ENCODE measurements at regions not wholly inside any gene's neighbourhood (a gene's known extent, or its start where the extent isn't known, plus 50 kb on each side); places are given as distances from the start of the nearest gene placed in this dataset.

DNA sequence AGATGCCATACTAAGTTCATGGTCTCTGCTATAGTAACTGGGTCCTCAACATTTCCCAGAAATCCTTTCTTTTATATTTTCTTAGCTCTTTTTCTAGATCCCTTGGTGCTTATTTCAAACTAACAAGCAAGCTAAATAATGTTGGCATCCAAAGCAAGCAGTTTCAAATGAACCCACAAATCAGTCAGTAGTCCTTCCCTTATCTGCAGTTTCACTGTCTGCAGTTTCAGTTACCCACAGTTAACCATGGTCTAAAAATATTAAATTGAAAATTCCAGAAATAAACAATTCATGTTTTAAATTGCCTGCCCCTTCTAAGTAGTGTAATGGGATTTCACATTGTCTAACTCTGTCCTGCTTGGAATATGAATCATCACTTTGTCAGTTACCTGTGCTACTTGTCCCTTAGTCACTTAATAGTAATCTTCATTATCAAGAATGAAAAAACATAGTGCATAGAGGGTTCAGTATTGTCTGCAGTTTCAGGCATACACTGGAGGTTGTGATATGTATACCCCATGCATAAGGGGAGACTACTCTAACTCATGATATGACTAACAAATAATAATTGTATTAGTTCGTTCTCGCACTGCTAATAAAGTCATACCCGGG lies 633.7 kb downstream of the MECOM start:
- H3K36me3 ChIP-seq (ENCODE audit: control insufficient read depth, insufficient read depth, low read length), result no peaks in the 10 kb centered on the region
- no peak for DNase-seq (ENCODE audit: extremely low read depth, insufficient read length)
- no peaks in the 10 kb centered on the region for H3K27me3 ChIP-seq (replicated peaks; ENCODE audit: control insufficient read depth, insufficient read depth, low read length)
- H3K4me3 ChIP-seq (replicated peaks; ENCODE audit: low read depth, low read length), result no peak overlapping the region
- TF ChIP-seq CTCF (IDR thresholded peaks at IDR 0.05; ENCODE audit: insufficient read depth, low read length, poor library complexity, severe bottlenecking), result no peak

GRCh38 chr3:169028716-169029115 lies 634.8 kb downstream of the MECOM start:
- Histone ChIP-seq H3K4me3 (replicated peaks; ENCODE audit: low read depth, low read length) (no peak overlapping the region), H3K36me3 (ENCODE audit: control insufficient read depth, insufficient read depth, low read length) (no peaks in the 10 kb centered on the region), H3K27me3 (replicated peaks; ENCODE audit: control insufficient read depth, insufficient read depth, low read length) (no peaks in the 10 kb centered on the region)
- no peak for DNase-seq (ENCODE audit: extremely low read depth, insufficient read length)
- TF ChIP-seq CTCF (IDR thresholded peaks at IDR 0.05; ENCODE audit: insufficient read depth, low read length, poor library complexity, severe bottlenecking), result no peak

DNA sequence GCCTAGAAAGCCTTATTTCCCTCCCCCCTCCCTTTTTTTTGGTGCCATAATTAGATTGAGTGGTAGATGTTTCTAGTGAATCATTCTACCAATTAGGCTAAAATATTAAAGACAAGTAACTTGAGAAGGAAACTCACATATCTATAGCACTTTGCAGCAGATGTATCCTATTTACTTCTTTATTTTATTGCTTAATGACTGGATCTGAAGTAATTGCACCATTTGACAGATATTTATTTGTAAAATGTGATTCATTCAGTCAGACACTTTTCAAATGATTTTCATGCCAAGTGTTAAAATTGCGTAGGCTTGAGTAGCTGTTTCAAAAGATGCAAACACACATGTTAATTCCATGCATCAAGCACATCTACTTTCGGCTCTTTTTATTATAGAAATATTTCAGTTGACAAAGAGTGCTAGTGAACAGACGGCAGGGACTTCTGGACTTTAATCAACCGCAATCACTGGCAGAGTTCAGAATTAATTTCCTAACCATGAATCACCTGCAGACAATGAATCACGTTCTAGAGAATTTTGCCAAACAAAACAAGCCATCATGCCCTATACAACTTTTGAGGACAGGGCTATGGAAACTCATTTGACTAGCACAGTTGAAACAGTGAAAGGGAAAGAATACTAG lies 636.8 kb downstream of the MECOM start:
- Histone ChIP-seq H3K36me3 (ENCODE audit: control insufficient read depth, insufficient read depth, low read length) (no peaks in the 10 kb centered on the region), H3K27me3 (replicated peaks; ENCODE audit: control insufficient read depth, insufficient read depth, low read length) (no peaks in the 10 kb centered on the region), H3K4me3 (replicated peaks; ENCODE audit: low read depth, low read length) (no peak overlapping the region)
- no peak for DNase-seq (ENCODE audit: extremely low read depth, insufficient read length)
- TF ChIP-seq CTCF (IDR thresholded peaks at IDR 0.05; ENCODE audit: insufficient read depth, low read length, poor library complexity, severe bottlenecking), result no peak

GRCh38 chr3:169022457-169022856 lies 641.1 kb downstream of the MECOM start:
- Histone ChIP-seq H3K36me3 (ENCODE audit: control insufficient read depth, insufficient read depth, low read length) (no peaks in the 10 kb centered on the region), H3K27me3 (replicated peaks; ENCODE audit: control insufficient read depth, insufficient read depth, low read length) (no peaks in the 10 kb centered on the region), H3K4me3 (replicated peaks; ENCODE audit: low read depth, low read length) (no peak overlapping the region)
- no peak for DNase-seq (ENCODE audit: extremely low read depth, insufficient read length)
- TF ChIP-seq CTCF (IDR thresholded peaks at IDR 0.05; ENCODE audit: insufficient read depth, low read length, poor library complexity, severe bottlenecking), result no peak

DNA sequence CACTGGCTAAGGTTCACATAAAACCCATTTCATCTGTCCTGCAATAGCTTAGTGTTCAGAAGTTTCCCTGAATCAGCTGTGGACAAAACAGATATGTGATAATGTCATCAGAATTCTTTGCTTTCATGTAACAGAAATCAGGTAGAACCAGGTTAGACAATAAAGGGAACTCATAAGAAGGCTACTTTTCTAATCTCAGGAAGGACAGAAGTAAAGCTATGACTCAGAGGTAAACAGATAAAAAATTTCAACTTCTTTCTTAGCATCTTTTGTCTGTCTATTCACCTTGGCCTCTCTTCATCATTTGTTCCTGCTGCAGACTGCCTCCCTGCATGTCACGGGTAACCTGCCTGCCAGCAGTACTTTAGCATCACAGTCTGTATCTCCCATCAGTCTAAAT lies 643.1 kb downstream of the MECOM start:
- H3K4me3 ChIP-seq (replicated peaks; ENCODE audit: low read depth, low read length), result no peak overlapping the region
- H3K27me3 ChIP-seq (replicated peaks; ENCODE audit: control insufficient read depth, insufficient read depth, low read length), result no peaks in the 10 kb centered on the region
- H3K36me3 ChIP-seq (ENCODE audit: control insufficient read depth, insufficient read depth, low read length), result no peaks in the 10 kb centered on the region
- DNase-seq (ENCODE audit: extremely low read depth, insufficient read length), result no peak
- no peak for TF ChIP-seq CTCF (IDR thresholded peaks at IDR 0.05; ENCODE audit: insufficient read depth, low read length, poor library complexity, severe bottlenecking)

All from GM06990 (cell line).